ENCODE measurements at regions not wholly inside any gene's neighbourhood (a gene's known extent, or its start where the extent isn't known, plus 50 kb on each side); places are given as distances from the start of the nearest gene placed in this dataset.

GRCh38 chr2:239902749-239903201, 122.4 kb downstream of the NDUFA10 start:
- TF ChIP-seq ZNF232 (CRISPR knock-in tag; IDR thresholded peaks at IDR 0.05) (no peak), ZFP36 (IDR thresholded peaks at IDR 0.05; ENCODE audit: low read depth, low read length, partially characterized antibody) (no peak), ZBTB1 (CRISPR knock-in tag; IDR thresholded peaks at IDR 0.05; ENCODE audit: borderline replicate concordance, low read depth) (no peak), TCF3 (CRISPR knock-in tag; IDR thresholded peaks at IDR 0.05) (no peak), GATAD2B (IDR thresholded peaks at IDR 0.05; ENCODE audit: borderline replicate concordance) (no peak), ZNF274 (IDR thresholded peaks at IDR 0.05; ENCODE audit: borderline replicate concordance, low read depth, low read length) (no peak), SMAD1 (IDR thresholded peaks at IDR 0.05; ENCODE audit: low read depth, low read length, partially characterized antibody) (no peak), ATF2 (CRISPR knock-in tag; IDR thresholded peaks at IDR 0.05) (no peak), NR2C2 (CRISPR knock-in tag; IDR thresholded peaks at IDR 0.05) (no peak), NR2C2 (tag; IDR thresholded peaks at IDR 0.05) (no peak), NR2C1 (IDR thresholded peaks at IDR 0.05) (no peak), NR2C1 (tag; IDR thresholded peaks at IDR 0.05) (no peak), PRPF4 (IDR thresholded peaks at IDR 0.05; ENCODE audit: insufficient read depth, low read depth, low read length, poor library complexity, severe bottlenecking) (no peak), CREB1 (IDR thresholded peaks at IDR 0.05) (no peak), CREB1 (CRISPR knock-in tag; IDR thresholded peaks at IDR 0.05) (no peak), ZNF24 (IDR thresholded peaks at IDR 0.05) (no peak)
